NCI-H1092 treated with DMSO at 0.1 percent for 48 hours (cell line): ENCODE measurements at regions not wholly inside any gene's neighbourhood (a gene's known extent, or its start where the extent isn't known, plus 50 kb on each side); places are given as distances from the start of the nearest gene placed in this dataset.
"Not testable (repeated sequence)": the region's sequence is repeated elsewhere in the genome, so short reads cannot be mapped to it uniquely, and the experiment has no call there.

Experiments
- DNase-seq: peaks from one replicate; lab custom pipeline; 2025; lab: John Stamatoyannopoulos, UW

DNA sequence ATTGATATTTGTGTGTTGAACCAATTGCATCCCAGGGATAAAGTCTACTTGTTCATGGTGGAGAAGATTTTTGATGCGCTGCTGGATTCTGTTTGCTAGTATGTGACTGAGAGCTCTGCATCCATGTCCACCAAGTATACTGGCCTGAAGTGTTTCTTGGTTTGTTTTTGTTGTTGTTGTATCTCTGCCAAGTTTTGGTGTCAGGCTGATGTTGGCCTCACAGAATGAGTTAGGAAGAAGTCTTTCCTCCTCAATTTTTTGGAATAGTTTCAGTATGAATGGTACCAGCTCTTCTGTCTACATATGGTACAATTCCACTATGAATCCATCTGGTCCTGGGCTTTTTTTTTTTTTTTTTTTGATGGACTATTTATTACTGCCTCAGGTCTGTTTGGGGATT lies 50.9 kb upstream of the OSTN start:
- DNase-seq = no peak

DNA sequence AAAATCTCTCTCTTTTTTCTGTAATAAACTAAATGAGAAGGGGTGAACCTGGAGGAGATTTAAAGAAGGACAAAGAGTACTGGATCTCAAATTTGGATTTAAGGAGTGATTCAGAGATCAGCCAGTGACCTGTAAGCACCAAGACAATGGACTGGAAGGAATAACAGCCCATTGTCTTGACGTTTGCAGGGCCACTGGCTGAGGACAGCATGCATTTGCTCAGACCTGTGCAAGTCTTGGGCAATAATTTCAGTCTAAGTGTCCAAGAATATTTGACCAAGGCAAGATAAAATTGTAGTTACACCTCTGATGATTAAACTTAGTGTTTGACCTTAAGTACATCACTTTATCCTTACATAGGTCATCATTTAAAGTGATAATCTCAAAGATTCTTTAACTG lies 55.8 kb upstream of the OSTN start:
- DNase-seq = no peak

DNA sequence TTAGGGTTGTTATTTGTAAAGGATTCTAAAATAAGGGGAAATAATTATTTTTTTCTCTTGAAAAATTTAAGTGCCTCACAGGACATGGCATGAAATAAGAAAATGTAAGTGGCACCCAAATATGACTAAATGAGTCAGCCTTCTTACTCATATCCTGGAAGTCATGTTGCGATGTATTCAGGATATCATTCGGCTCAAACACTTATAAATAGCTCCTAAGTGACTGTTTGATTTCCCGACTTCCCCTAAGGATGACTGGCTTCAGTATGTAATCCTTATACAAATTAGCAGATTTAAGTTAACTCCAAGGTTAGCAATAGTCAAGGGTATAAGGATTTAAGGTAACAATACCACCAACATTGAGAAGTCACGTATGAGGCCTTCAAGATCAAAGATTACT lies 57.3 kb upstream of the OSTN start:
- no peak for DNase-seq

DNA sequence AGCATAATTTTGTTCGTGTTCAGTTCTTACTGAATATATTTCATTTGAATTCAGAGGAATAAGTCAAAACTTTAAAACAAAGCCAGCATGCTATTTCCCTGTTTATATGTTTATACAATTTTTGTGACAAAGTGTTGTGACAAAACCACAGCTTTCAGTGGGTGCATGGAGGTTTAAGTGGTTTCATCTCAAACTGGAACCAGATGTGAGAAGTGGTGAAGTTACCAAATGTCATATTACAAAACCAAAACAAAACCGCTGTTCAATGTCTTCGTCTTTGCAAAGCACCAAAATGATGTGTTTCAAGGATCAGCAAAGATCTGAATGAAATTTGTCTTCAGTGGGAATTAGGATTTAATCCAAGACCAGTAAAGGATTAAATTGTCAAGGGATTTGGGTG lies 59.3 kb upstream of the OSTN start:
- DNase-seq = no peak

DNA sequence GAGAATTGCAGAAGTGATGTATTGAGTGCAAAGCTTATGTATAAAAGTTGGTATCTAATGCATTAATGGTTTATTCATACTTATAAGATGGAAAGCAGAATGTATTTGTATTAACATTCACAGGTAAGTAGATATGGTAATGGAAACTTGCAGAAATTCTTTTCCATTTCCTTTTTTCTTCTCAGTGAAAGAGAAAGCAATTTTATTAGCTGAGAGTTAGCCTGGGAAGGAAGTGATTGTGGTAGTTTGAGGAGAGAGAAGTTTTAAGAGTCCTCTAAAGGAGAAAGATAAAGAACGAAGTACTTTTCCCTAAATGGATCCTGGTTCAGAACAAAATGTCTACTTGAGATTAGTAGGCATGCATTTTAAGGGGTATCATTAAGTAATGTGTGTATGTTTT lies 60.1 kb upstream of the OSTN start:
- no peak for DNase-seq

DNA sequence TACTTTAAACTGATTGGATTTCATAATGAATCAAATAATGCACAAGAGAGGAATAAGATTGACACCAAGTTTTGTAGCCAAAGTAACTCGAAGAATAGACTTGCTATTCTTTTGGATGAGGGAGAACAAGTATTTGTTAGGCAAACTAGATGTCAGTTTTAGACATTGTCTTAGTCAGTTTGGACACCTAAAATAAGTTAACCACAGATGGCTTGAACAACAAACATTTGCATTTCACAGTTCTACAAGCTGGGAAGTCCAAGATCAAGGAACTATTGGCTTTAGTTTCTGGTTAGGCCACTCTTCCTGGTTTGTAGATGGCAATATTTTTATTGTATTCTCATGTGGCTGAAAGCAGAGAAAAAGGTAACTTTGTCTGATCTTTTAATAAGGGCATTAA lies 61.3 kb upstream of the OSTN start:
- no peak for DNase-seq

DNA sequence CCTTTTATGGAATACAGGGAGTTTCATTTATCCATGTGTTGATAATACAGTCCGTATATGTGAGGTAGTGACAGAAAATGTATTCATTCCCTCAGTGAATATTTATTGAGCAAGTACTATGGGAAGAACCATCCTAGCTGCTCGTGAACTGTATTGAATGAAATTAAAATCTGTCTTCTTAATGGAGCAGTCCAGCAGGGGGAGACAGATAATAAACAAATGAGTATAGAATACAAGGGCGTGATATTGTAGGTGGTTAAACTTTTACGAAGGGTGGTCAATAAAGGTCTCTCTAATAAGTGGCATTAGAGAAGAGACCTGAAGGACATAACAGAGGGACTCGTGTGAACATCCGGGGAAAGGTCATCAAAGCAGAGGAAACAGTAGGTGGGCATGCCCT lies 62.7 kb upstream of the OSTN start:
- DNase-seq = no peak

DNA sequence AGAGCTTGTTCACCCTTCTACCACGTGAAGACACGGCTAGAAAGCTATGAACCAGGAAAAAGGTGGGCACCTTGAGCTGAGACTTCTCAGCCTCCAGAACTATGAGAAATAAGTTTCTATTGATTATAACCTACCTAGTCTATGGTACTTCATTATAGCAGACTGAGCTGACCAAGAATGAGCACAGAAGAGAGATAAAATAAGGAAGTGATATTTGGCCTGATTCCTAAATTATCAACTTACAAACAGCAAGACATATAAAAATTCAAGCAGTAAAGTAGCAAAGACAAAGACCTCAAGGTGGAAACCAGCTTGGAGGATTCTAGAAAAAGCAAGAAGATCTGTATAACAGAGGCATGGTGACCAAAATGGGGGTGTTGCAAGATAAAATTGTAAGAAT lies 63.9 kb upstream of the OSTN start:
- DNase-seq = no peak

DNA sequence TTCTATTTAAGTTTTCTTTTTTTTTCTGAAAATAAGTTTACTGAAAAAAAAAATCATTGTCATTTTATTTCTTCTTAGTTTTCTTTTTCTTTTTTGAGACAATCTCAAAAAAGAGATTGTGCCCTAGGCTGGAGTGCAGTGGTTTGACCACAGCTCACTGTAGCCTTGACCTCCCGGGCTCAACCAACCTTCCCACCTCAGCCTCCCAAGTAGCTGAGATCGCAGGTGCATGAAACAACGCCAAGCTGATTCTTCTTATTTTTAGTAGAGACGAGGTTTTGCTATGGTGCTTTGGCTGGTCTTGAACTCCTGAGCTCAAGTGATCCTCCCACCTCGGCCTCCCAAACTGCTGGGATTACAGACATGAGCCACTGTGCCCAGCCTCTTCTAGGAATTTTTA lies 65.7 kb upstream of the OSTN start:
- no peak for DNase-seq

DNA sequence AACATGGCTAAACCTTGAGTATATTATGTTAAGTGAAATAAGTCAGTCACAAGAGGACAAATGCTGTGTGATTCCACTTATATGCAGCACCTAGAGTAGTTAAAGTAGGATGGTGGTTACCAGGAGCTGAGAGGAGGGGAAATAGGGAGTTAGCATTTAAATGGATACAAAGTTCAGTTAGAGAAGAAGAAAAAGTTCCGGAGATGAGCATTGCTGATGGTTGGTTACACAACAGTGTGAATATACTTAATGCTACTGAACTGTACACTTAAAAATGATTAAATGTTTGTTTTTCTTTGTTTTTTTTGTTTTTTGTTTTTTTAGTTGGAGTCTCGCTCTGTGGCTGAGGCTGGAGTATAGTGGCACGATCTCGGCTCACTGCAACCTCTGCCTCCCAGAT lies 67.7 kb upstream of the OSTN start:
- no peak for DNase-seq

DNA sequence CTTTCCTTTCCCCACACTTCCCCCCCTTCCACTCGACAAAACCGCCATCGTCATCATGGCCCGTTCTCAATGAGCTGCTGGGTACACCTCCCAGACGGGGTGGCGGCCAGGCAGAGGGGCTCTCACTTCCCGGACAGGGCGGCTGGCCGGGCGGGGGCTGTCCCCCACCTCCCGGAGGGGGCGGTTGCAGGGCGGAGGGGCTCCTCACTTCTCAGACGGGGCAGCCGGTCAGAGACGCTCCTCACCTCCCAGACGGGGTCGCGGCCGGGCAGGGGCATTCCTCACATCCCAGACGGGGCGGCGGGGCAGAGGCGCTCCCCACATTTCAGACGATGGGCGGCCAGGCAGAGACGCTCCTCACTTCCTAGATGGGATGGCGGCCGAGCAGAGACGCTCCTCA lies 74.2 kb upstream of the OSTN start:
- DNase-seq = not testable (repeated sequence)

DNA sequence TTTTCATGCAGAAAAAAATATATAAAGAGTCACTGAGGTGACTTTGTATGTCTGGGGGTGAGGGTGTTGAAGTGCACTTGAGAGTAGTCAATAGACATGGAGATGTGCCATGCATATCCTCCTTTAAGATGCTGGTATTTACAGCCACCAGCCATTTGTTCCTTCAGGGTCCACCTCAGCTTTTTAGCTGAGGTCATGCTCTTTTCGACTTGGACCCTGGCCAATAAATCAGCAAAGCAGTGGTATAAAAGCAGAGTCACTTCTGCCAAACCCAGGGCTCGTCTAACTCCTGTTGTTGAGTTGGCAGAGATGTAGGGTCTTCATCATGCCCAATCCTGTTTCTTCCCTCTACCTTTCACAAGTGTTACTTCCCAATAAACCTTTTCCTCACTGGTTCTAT lies 75.1 kb upstream of the OSTN start:
- no peak for DNase-seq

DNA sequence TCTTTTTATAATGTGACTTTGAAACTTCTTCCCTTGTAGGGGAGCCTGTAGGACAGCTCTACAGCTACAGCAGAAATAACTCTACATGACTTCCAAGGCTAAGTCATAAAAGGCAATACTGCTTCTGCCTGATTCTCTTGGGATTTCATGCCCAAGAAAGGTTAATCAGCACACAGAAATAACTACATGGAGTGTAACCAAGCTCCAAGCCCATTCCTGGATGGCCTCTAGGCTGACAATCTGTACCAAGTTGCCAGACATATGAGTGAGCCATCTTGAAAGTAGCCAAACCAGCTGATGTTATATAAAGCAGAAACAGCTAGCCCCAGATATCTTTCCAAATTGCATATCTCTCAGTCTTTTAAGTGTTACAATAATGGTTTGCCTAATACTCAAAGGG lies 75.8 kb upstream of the OSTN start:
- no peak for DNase-seq

DNA sequence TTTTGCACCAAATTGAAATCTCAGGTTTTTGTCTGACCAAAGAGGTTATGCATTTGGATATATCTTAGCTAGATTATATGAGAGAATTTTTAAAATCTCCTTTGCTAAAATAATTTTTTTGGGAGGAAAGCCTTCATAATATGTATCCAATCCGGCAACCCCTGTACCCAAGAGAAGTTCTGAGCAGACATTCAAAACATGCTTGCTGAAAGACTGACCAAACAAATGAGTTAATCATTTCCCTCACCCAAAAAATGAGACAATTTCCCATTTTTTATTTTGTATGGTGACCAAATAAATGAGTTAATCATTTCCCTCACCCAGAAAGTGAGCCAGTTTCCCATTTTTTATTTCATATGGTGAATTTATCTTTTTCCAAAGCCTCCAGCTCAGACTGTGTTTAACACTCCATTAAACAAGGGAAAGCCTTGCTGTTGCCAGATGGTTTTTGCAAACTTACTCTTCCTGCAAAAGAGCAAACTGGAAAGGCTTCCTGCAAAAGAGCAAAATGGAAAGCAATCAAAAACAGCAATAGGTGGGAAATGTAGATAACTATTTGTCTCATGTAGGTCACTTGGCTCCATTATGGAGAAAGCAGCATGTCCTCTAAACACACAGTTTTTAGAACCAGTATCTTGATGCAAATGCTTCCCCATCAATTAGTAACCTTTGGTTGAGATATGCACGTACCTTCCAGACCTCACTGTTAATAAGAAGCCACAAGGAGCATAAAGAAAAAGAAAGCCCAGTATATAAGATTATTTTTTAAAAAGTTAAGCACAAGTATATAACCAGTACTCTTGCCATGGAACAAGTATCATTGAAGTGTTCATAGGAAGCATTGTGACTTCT lies 78.4 kb upstream of the OSTN start:
- no peak for DNase-seq

DNA sequence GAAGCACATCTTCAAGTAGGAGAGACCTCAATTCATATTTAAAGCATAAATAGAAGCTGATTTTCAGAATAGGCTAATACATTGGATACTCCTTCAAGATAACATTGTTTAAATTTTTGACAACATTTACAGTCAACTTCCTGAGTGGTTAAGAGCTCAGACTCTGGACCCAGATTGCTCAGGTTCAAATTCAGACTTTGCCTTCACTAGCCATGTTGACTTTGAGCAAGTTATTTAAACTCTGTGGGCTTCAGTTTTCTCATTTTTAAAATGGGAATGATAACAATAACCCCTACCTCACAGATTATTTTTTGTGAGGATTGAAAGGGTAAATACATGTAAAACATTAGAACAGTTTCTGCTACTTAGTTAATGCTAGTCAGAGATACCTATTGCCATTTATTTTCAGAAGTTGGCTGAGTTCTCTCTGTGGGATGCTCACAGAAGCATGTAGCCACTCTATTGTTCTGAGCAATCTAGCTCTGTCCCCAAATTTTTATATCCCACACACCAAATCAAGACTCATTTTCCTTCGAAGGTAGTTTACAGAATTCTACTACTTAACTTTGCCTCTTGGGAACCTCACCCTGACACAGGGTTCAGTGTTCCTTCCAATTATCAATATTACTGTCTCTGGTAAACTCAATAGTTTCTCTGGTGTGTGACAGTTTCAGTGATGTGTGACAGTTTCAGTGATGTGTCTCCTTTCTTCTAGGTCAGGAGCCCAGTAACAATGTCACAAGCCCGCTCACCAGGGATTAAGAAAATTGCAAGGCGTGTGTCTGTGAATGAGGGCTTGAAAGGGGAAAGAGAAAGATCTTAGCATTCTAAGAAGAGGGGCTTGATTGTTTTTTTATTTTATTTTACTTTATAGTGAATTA lies 79.4 kb upstream of the OSTN start:
- no peak for DNase-seq

DNA sequence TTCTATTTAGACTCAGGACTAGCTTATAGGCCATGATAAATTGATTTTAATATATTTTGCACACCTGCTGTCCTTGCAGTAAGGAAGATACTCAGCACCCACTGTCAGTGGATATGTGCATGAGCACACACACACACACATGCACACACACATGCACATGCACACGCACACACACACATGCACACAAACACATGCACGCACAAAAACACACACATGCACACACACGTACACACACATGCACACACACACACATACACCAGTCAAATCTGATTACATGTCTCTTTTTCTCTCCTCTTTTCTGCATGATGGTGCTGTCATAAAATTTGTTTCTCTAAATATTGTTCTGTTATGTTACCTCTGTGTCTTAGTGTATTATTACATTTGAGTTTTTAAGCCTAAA lies 87.3 kb upstream of the OSTN start:
- no peak for DNase-seq

DNA sequence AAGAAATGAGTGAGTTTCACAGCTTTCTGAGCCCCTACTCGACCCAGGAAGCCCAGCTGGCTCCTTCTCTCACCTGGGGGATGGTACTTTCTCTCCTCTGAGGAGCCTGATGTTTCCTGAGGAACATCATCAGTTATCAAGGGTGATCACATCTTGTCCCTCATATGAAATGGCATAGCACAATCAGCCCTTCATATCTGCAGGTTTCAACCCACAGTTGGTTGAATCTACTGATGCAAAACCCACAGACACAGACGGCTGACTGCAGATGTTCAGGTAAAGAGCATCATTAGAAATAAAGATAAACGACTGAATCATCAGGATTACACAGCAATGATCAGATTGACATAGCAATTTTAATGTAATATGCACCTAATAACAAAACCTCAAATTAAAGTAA lies 93.6 kb upstream of the OSTN start:
- DNase-seq = no peak

DNA sequence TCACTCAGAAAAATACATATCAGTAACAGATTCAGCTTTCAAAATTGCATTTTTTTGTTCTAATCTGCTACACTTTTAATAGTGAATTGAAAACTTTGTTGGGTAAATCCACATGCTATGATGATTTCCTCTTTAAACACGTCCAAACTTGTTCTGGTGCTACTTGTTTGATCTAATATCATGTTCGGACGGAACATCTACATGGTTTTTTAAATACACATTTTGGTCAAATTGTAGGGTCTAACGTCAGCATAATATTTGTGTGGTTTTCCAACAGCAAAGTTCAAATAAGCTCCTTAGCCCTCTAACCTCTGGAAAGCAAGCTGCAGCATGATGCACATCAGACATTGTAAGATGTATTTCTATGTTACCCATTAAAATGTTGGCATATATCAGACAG lies 98.5 kb upstream of the OSTN start:
- DNase-seq = no peak

DNA sequence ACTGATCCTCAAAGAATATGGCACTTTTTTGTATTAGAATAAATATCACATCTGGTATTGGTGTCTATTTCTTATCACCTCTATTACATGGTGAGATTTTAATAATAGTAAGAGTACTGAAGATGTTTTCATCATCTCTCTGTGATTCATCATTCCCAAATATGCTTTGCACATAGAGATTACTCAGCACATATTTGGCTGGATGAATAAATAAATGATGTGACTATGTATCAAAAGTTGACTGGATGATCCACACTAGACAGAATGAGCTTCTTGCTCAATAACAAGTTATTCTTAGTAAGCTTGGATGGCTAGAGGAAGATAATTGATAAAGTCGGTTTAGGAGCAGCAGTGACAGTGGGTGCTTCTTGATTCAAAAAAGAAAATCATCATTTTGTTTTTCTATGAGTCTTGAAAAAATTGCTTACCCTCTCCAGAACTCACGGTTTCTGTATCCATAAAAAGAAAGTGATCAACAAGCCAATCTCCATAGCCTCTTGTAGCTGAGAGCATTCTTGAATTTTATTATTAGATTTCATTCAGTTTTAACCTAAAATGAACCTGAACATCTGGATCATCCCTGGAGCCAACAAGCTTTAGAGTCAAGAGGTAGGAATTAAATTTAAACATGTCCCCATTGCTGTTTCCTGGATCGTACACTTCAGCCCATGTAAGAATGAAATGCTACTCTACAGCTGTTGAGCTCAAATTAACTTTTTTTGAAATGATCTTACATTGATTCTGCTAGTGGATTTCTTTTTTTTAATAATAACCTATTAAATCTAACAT lies 104.8 kb upstream of the OSTN start:
- no peak for DNase-seq

DNA sequence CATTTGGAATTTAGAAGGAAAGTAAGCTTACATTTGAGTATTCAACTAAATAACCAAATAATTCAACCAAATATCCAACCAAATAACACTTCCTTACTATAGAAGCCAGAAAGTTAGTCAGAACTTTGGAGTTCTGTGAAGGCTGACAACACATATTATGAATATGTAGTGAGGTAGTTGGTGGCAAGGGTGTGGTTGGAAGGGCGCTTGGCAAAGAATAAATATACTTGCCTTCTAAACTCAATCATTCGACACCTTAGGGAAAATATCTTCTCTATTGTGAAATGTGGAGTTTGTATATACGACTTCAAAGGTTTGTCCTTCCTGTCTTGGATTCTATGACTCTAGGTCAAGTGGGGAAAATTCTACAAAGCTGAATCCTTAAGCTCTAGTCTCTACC lies 111.7 kb upstream of the OSTN start:
- DNase-seq = no peak

DNA sequence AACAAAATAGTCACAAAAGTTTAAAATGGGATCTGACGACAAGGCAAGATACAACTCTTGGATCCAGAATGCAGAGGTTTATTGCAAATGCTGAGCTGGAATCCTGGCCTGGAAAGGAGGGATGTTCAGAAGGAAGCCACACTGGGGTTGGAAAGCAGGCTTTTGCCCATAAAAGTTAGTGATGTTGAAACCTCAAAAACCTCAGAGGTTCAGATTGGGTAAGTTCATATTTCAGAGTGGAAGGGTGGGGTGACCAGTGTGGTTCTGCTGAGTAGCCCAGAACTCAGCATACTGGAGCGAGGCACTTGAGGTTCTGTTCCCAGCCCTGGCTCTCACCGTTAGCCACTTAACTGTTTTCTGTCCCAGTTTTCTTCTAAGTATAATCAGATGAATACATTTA lies 114.0 kb upstream of the OSTN start:
- DNase-seq = no peak

DNA sequence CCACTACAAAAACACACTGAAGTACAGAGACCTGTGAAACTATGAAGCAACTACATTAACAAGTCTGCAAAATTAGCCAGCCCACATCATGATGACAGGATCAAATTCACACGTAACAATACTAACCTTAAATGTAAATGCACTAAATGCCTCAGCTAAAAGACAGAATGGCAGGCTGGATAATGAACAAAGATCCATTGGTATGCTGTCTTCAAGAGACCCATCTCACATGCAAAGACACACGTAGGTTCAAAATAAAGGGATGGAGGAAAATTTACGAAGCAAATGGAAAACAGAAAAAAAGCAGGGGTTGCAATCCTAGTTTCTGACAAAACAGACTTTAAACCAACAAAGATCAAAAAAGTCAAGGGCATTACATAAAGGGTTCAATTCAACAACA lies 120.1 kb upstream of the OSTN start:
- not testable (repeated sequence) for DNase-seq
